HCT116 (cell line): ENCODE measurements at regions not wholly inside any gene's neighbourhood (a gene's known extent, or its start where the extent isn't known, plus 50 kb on each side); places are given as distances from the start of the nearest gene placed in this dataset.

Experiments used
- ATAC-seq: fragments of 200-7000 bp; cut with Tn5 transposase; 2 replicates; pipeline ENCODE4 v1.9.1; 2020; ENCODE audit warnings: mild to moderate bottlenecking, moderate library complexity
- BruUV-seq: library from RNA; stranded (reverse); fragments of 400-500 nt; replicated peaks from 2 replicates; lab custom pipeline; 2021; lab: Mats Ljungman, UMichigan
- CTCF ChIA-PET: fragments of 300-600 bp; sonication (Branson Sonifier 250); formaldehyde crosslinking; loops from one replicate; lab custom pipeline; 2021; ENCODE audit warnings: antibody characterized with exemption; lab: Charles Lee
- POLR2A ChIA-PET: fragments of 300-600, 350-600 bp; sonication (Branson Sonifier 250); formaldehyde crosslinking; loops from one replicate; lab custom pipeline; 2021; ENCODE audit warnings: antibody characterized with exemption; lab: Charles Lee
- RAD21 ChIA-PET, 2 experiments: fragments of 300-600 bp; sonication (Branson Sonifier 250); formaldehyde crosslinking; loops; one replicate each; lab custom pipeline; 2023; ENCODE audit warnings: low total read pairs in 2 of 2; ENCODE audit not compliant: uncharacterized antibody in 2 of 2, unreplicated experiment in 2 of 2, low non-redundant PET in 1 of 2; lab: Charles Lee
- DNase-seq: peaks from one replicate; pipeline ENCODE4 v3.0.0-alpha.2; 2010; ENCODE audit warnings: low read depth, low spot score
- H2AFZ ChIP-seq: fragments of 200-600 bp; shearing (Covaris generic), sonication (generic); 2 replicates; pipeline ENCODE4 v1.6.1; 2017; ENCODE audit warnings: low read depth, mixed run types, mixed read lengths, antibody characterized with exemption, low read length; ENCODE audit not compliant: poor library complexity, severe bottlenecking
- H3K27ac ChIP-seq: 2 replicates; pipeline ENCODE4 v1.5.1; 2012; ENCODE audit warnings: low read depth, low read length
- H3K27me3 ChIP-seq: fragments of 200-600 bp; sonication (generic); 2 replicates; pipeline ENCODE4 v1.6.1; 2016; ENCODE audit warnings: mixed run types, low read length, mixed read lengths; ENCODE audit not compliant: insufficient read depth
- H3K36me3 ChIP-seq, 2 experiments: fragments of 200-500 bp in 1 of 2; fragments of 200-600 bp in 1 of 2; sonication (Bioruptor generic) in 1 of 2; sonication (generic) in 1 of 2; 2 replicates each; pipeline versions ENCODE4 v1.5.1 to v1.6.1; 2014 to 2016; ENCODE audit warnings: low read length in 2 of 2, inconsistent platforms in 1 of 2, mixed read lengths in 1 of 2, mixed run types in 1 of 2; ENCODE audit not compliant: insufficient read depth in 2 of 2, control insufficient read depth in 1 of 2
- H3K4me1 ChIP-seq, 2 experiments: fragments of 200-600 bp in 1 of 2; sonication (generic) in 1 of 2; 2 replicates each; pipeline versions ENCODE4 v1.5.1 to v1.6.1; 2012 to 2017; ENCODE audit warnings: low read length in 2 of 2, inconsistent platforms in 1 of 2, mild to moderate bottlenecking in 1 of 2, mixed read lengths in 1 of 2, mixed run types in 1 of 2, moderate library complexity in 1 of 2; ENCODE audit not compliant: insufficient read depth in 2 of 2, control insufficient read depth in 1 of 2
- H3K4me2 ChIP-seq: fragments of 200-600 bp; sonication (generic); 2 replicates; pipeline ENCODE4 v1.6.1; 2017; ENCODE audit warnings: mixed run types, low read length, mixed read lengths
- H3K4me3 ChIP-seq, 2 experiments: fragments of 200-600 bp in 1 of 2; sonication (generic) in 1 of 2; replicated peaks in 1 of 2; 2 replicates each; pipeline ENCODE4 v1.5.1; 2011 to 2016; ENCODE audit warnings: low read length in 2 of 2, control low read depth in 1 of 2, low read depth in 1 of 2, mild to moderate bottlenecking in 1 of 2, mixed read lengths in 1 of 2, mixed run types in 1 of 2
- H3K79me2 ChIP-seq: fragments of 200-600 bp; sonication (generic); 2 replicates; pipeline ENCODE4 v1.6.1; 2017; ENCODE audit warnings: mild to moderate bottlenecking, mixed run types, low read length, moderate library complexity, mixed read lengths; ENCODE audit not compliant: insufficient read depth
- H3K9ac ChIP-seq: fragments of 200-600 bp; sonication (generic); 2 replicates; pipeline ENCODE4 v1.6.1; 2016; ENCODE audit warnings: low read length, mixed read lengths
- H3K9me2 ChIP-seq: fragments of 200-600 bp; sonication (generic), shearing (Covaris generic); 2 replicates; pipeline ENCODE4 v1.6.1; 2017; ENCODE audit warnings: mixed run types, mild to moderate bottlenecking, moderate library complexity; ENCODE audit not compliant: insufficient read depth
- H3K9me3 ChIP-seq, 2 experiments: fragments of 200-500 bp in 1 of 2; fragments of 200-600 bp in 1 of 2; sonication (Bioruptor generic) in 1 of 2; sonication (generic) in 1 of 2; 2 replicates each; pipeline ENCODE4 v1.6.1; 2014 to 2017; ENCODE audit warnings: low read length in 2 of 2, mixed read lengths in 2 of 2, inconsistent platforms in 1 of 2, low read depth in 1 of 2, mild to moderate bottlenecking in 1 of 2, mixed run types in 1 of 2, moderate library complexity in 1 of 2; ENCODE audit not compliant: control insufficient read depth in 1 of 2, insufficient read depth in 1 of 2
- H4K20me1 ChIP-seq: fragments of 200-600 bp; sonication (generic), shearing (Covaris generic); 2 replicates; pipeline ENCODE4 v1.6.1; 2017; ENCODE audit warnings: mixed run types, mild to moderate bottlenecking, moderate library complexity; ENCODE audit not compliant: insufficient read depth
- CBX3 ChIP-seq: IDR thresholded peaks from 2 replicates; pipeline ENCODE4 v1.6.1; 2012; ENCODE audit warnings: low read depth
- CEBPB ChIP-seq: IDR thresholded peaks from 2 replicates; pipeline ENCODE4 v1.6.1; 2012; ENCODE audit warnings: low read depth
- EGR1 ChIP-seq: IDR thresholded peaks from 2 replicates; pipeline ENCODE4 v1.6.1; 2012; ENCODE audit warnings: low read depth
- ELF1 ChIP-seq: IDR thresholded peaks from 2 replicates; pipeline ENCODE4 v1.6.1; 2012; ENCODE audit warnings: low read depth, borderline replicate concordance
- EZH2 ChIP-seq: fragments of 200-600 bp; sonication (generic); IDR thresholded peaks from 2 replicates; pipeline ENCODE4 v1.6.1; 2017; ENCODE audit warnings: antibody characterized with exemption, mixed run types
- EZH2phosphoT487 ChIP-seq: fragments of 200-600 bp; IDR thresholded peaks from 2 replicates; pipeline ENCODE4 v1.6.1; 2018; ENCODE audit warnings: antibody characterized with exemption, borderline replicate concordance
- FOSL1 ChIP-seq: IDR thresholded peaks from 2 replicates; pipeline ENCODE4 v1.6.1; 2012; ENCODE audit warnings: low read depth
- JUND ChIP-seq: IDR thresholded peaks from 2 replicates; pipeline ENCODE4 v1.6.1; 2012
- POLR2AphosphoS5 ChIP-seq: IDR thresholded peaks from 2 replicates; pipeline ENCODE4 v1.6.1; 2011; ENCODE audit warnings: mild to moderate bottlenecking, low read depth, low read length, moderate library complexity
- RAD21 ChIP-seq: IDR thresholded peaks from 2 replicates; pipeline ENCODE4 v1.6.1; 2012; ENCODE audit warnings: low read depth, mild to moderate bottlenecking
- SIN3A ChIP-seq: IDR thresholded peaks from 2 replicates; pipeline ENCODE4 v1.6.1; 2012; ENCODE audit warnings: low read depth
- SRF ChIP-seq: IDR thresholded peaks from 2 replicates; pipeline ENCODE4 v1.6.1; 2012; ENCODE audit warnings: low read depth
- TCF7L2 ChIP-seq: IDR thresholded peaks from 2 replicates; pipeline ENCODE4 v1.7.0; 2011; ENCODE audit warnings: borderline replicate concordance, inconsistent platforms; ENCODE audit not compliant: insufficient read depth, insufficient read length; ENCODE audit errors: extremely low read depth
- YY1 ChIP-seq: IDR thresholded peaks from 2 replicates; pipeline ENCODE4 v1.6.1; 2011; ENCODE audit warnings: low read length, low read depth, moderate library complexity, mild to moderate bottlenecking; ENCODE audit not compliant: insufficient replicate concordance; ENCODE audit errors: extremely low read depth
- ZFX ChIP-seq: fragments of 450-650 bp; IDR thresholded peaks from 2 replicates; pipeline ENCODE4 v1.6.1; 2017
- intact Hi-C: fragments of 100-400 bp; cut with micrococcal nuclease; formaldehyde crosslinking; loops from 2 replicates; pipeline ENCODE4 v1.10.0; 2022
- TF ChIP-seq, protein P1 (sequence below): IDR thresholded peaks from 2 replicates; pipeline ENCODE4 v1.6.1; 2011; ENCODE audit warnings: mild to moderate bottlenecking, low read length, moderate library complexity; ENCODE audit not compliant: insufficient replicate concordance; ENCODE audit errors: extremely low read depth
- TF ChIP-seq, protein P2 (sequence below): IDR thresholded peaks from 2 replicates; pipeline ENCODE4 v1.6.1; 2012
- TF ChIP-seq, protein P3 (sequence below): IDR thresholded peaks from 2 replicates; pipeline ENCODE4 v1.6.1; 2012
- TF ChIP-seq, protein P4 (sequence below), 3 experiments: fragments of 200-600 bp in 1 of 3; sonication (generic) in 1 of 3; IDR thresholded peaks in 2 of 3; conservative IDR thresholded peaks in 1 of 3; 2 replicates each; pipeline ENCODE4 v1.5.1; 2012 to 2017; ENCODE audit warnings: low read depth in 2 of 3, low read length in 2 of 3, antibody characterized with exemption in 1 of 3, borderline replicate concordance in 1 of 3, control low read depth in 1 of 3, mild to moderate bottlenecking in 1 of 3, mixed read lengths in 1 of 3, mixed run types in 1 of 3, moderate library complexity in 1 of 3; ENCODE audit not compliant: insufficient read depth in 1 of 3

DNA sequence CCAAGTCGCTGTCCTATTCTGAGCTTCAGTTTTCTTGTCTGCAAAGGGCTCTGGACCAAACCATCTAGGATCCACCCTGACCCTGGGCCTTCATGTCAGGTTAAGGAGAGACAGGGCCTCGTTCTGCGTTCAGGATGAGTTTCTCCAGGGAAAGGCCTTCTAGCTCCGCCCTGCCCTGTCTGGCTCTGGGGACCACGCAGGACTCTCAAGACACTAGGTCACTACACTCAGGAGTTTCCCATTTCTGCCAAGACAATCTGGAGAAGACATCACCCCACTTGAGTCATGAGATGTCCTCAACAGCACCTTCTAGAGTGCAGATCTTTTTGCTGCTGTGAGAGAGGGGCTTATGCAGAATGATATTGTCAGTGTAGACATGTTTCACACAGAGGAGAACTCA is 53.2 kb upstream of the KCNMB1 start (continued):
- TF ChIP-seq, protein P1, sequence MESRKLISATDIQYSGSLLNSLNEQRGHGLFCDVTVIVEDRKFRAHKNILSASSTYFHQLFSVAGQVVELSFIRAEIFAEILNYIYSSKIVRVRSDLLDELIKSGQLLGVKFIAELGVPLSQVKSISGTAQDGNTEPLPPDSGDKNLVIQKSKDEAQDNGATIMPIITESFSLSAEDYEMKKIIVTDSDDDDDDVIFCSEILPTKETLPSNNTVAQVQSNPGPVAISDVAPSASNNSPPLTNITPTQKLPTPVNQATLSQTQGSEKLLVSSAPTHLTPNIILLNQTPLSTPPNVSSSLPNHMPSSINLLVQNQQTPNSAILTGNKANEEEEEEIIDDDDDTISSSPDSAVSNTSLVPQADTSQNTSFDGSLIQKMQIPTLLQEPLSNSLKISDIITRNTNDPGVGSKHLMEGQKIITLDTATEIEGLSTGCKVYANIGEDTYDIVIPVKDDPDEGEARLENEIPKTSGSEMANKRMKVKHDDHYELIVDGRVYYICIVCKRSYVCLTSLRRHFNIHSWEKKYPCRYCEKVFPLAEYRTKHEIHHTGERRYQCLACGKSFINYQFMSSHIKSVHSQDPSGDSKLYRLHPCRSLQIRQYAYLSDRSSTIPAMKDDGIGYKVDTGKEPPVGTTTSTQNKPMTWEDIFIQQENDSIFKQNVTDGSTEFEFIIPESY: no peak
- TF ChIP-seq, protein P2, sequence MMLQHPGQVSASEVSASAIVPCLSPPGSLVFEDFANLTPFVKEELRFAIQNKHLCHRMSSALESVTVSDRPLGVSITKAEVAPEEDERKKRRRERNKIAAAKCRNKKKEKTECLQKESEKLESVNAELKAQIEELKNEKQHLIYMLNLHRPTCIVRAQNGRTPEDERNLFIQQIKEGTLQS: no peak
- TF ChIP-seq RAD21 (no peak), EGR1 (no peak), POLR2AphosphoS5 (no peak), ZFX (no peak), JUND (no peak), EZH2phosphoT487 (no peak), TCF7L2 (no peak), SIN3A (no peak), CBX3 (no peak)
- TF ChIP-seq, protein P3, sequence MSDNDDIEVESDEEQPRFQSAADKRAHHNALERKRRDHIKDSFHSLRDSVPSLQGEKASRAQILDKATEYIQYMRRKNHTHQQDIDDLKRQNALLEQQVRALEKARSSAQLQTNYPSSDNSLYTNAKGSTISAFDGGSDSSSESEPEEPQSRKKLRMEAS: no peak

DNA sequence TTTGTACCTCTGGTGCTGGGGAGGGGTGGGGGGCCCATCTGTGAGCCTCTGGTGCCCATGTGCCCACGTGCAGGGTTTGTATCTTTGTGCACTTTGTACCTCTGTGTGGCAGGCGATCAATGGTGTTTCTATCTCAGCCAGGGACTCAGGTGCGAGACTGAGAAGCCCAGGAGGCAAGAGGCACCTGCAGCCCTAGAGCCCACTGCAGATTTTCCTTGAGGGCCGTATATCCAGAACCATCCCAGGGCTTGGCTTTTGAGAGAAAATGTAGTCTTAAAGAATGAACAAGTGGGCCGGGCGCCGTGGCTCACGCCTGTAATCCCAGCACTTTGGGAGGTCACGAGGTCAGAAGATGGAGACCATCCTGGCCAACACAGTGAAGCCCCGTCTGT is 52.2 kb upstream of the KCNMB1 start:
- no peaks in the 10 kb centered on the region for H3K4me1 ChIP-seq
- ATAC-seq (no peak), DNase-seq (no peak)
- BruUV-seq: no TSS peak
- POLR2A ChIA-PET: no interaction called here
- no peak overlapping the region for H2AFZ ChIP-seq
- RAD21 ChIA-PET: no interaction called here
- H3K9ac ChIP-seq: no peak overlapping the region
- H3K27ac ChIP-seq: no peak overlapping the region
- no peaks in the 10 kb centered on the region for H3K9me3 ChIP-seq
- H3K36me3 ChIP-seq: no peaks in the 10 kb centered on the region
- H3K27me3 ChIP-seq: no peaks in the 10 kb centered on the region
- CTCF ChIA-PET: no interaction called here
- H3K4me2 ChIP-seq: no peak overlapping the region
- no peaks in the 10 kb centered on the region for H3K9me2 ChIP-seq
- intact Hi-C loops: no loop called here
- no peaks in the 10 kb centered on the region for H3K79me2 ChIP-seq
- no peak overlapping the region for H3K4me3 ChIP-seq
- H4K20me1 ChIP-seq: no peaks in the 10 kb centered on the region
- TF ChIP-seq FOSL1 (no peak), SIN3A (no peak), TCF7L2 (no peak), RAD21 (no peak), EZH2 (no peak), EGR1 (no peak), POLR2AphosphoS5 (no peak), SRF (no peak), CEBPB (no peak), YY1 (no peak), ELF1 (no peak)
- TF ChIP-seq, protein P1: no peak
- TF ChIP-seq, protein P2: no peak
- TF ChIP-seq, protein P4, sequence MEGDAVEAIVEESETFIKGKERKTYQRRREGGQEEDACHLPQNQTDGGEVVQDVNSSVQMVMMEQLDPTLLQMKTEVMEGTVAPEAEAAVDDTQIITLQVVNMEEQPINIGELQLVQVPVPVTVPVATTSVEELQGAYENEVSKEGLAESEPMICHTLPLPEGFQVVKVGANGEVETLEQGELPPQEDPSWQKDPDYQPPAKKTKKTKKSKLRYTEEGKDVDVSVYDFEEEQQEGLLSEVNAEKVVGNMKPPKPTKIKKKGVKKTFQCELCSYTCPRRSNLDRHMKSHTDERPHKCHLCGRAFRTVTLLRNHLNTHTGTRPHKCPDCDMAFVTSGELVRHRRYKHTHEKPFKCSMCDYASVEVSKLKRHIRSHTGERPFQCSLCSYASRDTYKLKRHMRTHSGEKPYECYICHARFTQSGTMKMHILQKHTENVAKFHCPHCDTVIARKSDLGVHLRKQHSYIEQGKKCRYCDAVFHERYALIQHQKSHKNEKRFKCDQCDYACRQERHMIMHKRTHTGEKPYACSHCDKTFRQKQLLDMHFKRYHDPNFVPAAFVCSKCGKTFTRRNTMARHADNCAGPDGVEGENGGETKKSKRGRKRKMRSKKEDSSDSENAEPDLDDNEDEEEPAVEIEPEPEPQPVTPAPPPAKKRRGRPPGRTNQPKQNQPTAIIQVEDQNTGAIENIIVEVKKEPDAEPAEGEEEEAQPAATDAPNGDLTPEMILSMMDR (IDR thresholded peaks at IDR 0.05 in 2 of 3, conservative IDR thresholded peaks at IDR 0.05 in 1 of 3; ENCODE audit: borderline replicate concordance in 1 of 3, insufficient read depth in 1 of 3, low read depth in 2 of 3, low read length in 2 of 3): no peak
